ENCODE measurements at regions not wholly inside any gene's neighbourhood (a gene's known extent, or its start where the extent isn't known, plus 50 kb on each side); places are given as distances from the start of the nearest gene placed in this dataset.

GRCh38 chr4:71243091-71243833, 95.6 kb upstream of the SLC4A4 start:
- no peak for DNase-seq

- DNase-seq = no peak
These were observed 91.1 kb upstream of the SLC4A4 start for GRCh38 chr4:71247706-71248105.

- no peak for DNase-seq
These were observed 87.6 kb upstream of the SLC4A4 start for GRCh38 chr4:71251261-71251660.

- no peak for DNase-seq
These were observed 85.3 kb upstream of the SLC4A4 start for GRCh38 chr4:71253545-71253944.

GRCh38 chr4:71254451-71255012, 84.3 kb upstream of the SLC4A4 start:
- DNase-seq = no peak

GRCh38 chr4:71255976-71256375, 82.8 kb upstream of the SLC4A4 start:
- DNase-seq = no peak

- DNase-seq = no peak
These were observed 81.1 kb upstream of the SLC4A4 start for GRCh38 chr4:71257761-71258160.

- DNase-seq = no peak
These were observed 80.5 kb upstream of the SLC4A4 start for GRCh38 chr4:71258323-71258722.

GRCh38 chr4:71259280-71259679, 79.5 kb upstream of the SLC4A4 start:
- DNase-seq = no peak

- no peak for DNase-seq
These were observed 78.9 kb upstream of the SLC4A4 start for GRCh38 chr4:71259911-71260331.

- no peak for DNase-seq
These were observed 78.3 kb upstream of the SLC4A4 start for GRCh38 chr4:71260544-71260943.

GRCh38 chr4:71261001-71261400, 77.8 kb upstream of the SLC4A4 start:
- no peak for DNase-seq

- DNase-seq = peak in 1 of 6 experiments; percentile 4
These were observed 77.1 kb upstream of the SLC4A4 start for GRCh38 chr4:71261633-71262121.

- DNase-seq = no peak
These were observed 76.7 kb upstream of the SLC4A4 start for GRCh38 chr4:71262161-71262560.

- DNase-seq = no peak
These were observed 72.6 kb upstream of the SLC4A4 start for GRCh38 chr4:71266090-71266794.

- DNase-seq = no peak
These were observed 71.6 kb upstream of the SLC4A4 start for GRCh38 chr4:71267244-71267643.

- DNase-seq = no peak
These were observed 70.7 kb upstream of the SLC4A4 start for GRCh38 chr4:71268166-71268565.

- no peak for DNase-seq
These were observed 69.6 kb upstream of the SLC4A4 start for GRCh38 chr4:71269233-71269632.

- no peak for DNase-seq
These were observed 67.9 kb upstream of the SLC4A4 start for GRCh38 chr4:71270901-71271300.

GRCh38 chr4:71272976-71273375, 65.8 kb upstream of the SLC4A4 start:
- DNase-seq = no peak

GRCh38 chr4:71275004-71275403, 63.8 kb upstream of the SLC4A4 start:
- no peak for DNase-seq

- no peak for DNase-seq
These were observed 63.2 kb upstream of the SLC4A4 start for GRCh38 chr4:71275570-71275969.

- no peak for DNase-seq
These were observed 61.5 kb upstream of the SLC4A4 start for GRCh38 chr4:71277353-71277752.

- no peak for DNase-seq
These were observed 55.1 kb upstream of the SLC4A4 start for GRCh38 chr4:71283642-71284257.
